ENCODE measurements at regions not wholly inside any gene's neighbourhood (a gene's known extent, or its start where the extent isn't known, plus 50 kb on each side); places are given as distances from the start of the nearest gene placed in this dataset.

GRCh38 chr20:52457826-52458225, 266.2 kb upstream of the ZFP64 start:
- Histone ChIP-seq H3K27me3 (ENCODE audit: low read length) (peaks cover 17% of the 10 kb centered on the region; the same call in 1 of the 2 replicates), H4K20me1 (ENCODE audit: low read length) (no peaks in the 10 kb centered on the region), H3K36me3 (ENCODE audit: low read depth, low read length) (no peaks in the 10 kb centered on the region), H3K9ac (ENCODE audit: low read length) (no peak overlapping the region), H3K9me2 (replicated peaks; ENCODE audit: low read length) (no peaks in the 10 kb centered on the region), H3K4me1 (ENCODE audit: insufficient read depth, low read length) (no peaks in the 10 kb centered on the region), H3K79me2 (ENCODE audit: low read length) (no peaks in the 10 kb centered on the region), H3K9me3 (ENCODE audit: low read length) (peaks cover 10% of the 10 kb centered on the region; the same call in 1 of the 2 replicates), H3F3A (ENCODE audit: low read length, unreplicated experiment) (no peaks in the 10 kb centered on the region), H2AFZ (ENCODE audit: low read length) (no peak overlapping the region), H3K4me3 (ENCODE audit: low read length) (no peak overlapping the region), H3K4me2 (ENCODE audit: low read length) (no peak overlapping the region), H3K27ac (ENCODE audit: low read length) (no peak overlapping the region)
- intact Hi-C loops (cut with micrococcal nuclease) = no loop called here
- BruUV-seq (replicated peaks) = no TSS peak
- POLR2A ChIA-PET (ENCODE audit: unreplicated experiment) = no interaction called here
- DNase-seq (peak; percentile 46), ATAC-seq (no peak)
- TF ChIP-seq CTCF (conservative IDR thresholded peaks at IDR 0.05; ENCODE audit: low read depth, low read length) (no peak), EZH2 (IDR thresholded peaks at IDR 0.05; ENCODE audit: low read length, unreplicated experiment) (no peak), EZH2phosphoT487 (IDR thresholded peaks at IDR 0.05; ENCODE audit: borderline replicate concordance, low read length) (no peak)
- CTCF ChIA-PET = no interaction called here

GRCh38 chr20:52454660-52455059, 263.1 kb upstream of the ZFP64 start:
- Histone ChIP-seq H3F3A (ENCODE audit: low read length, unreplicated experiment) (no peaks in the 10 kb centered on the region), H3K27ac (ENCODE audit: low read length) (no peak overlapping the region), H3K9me3 (ENCODE audit: low read length) (peaks cover 6% of the 10 kb centered on the region; the same call in 1 of the 2 replicates), H2AFZ (ENCODE audit: low read length) (no peak overlapping the region), H3K79me2 (ENCODE audit: low read length) (no peaks in the 10 kb centered on the region), H3K4me1 (ENCODE audit: insufficient read depth, low read length) (no peaks in the 10 kb centered on the region), H3K4me2 (ENCODE audit: low read length) (no peak overlapping the region), H3K4me3 (ENCODE audit: low read length) (no peak overlapping the region), H3K27me3 (ENCODE audit: low read length) (peaks cover 4% of the 10 kb centered on the region; the same call in 1 of the 2 replicates), H3K9ac (ENCODE audit: low read length) (no peak overlapping the region), H3K9me2 (replicated peaks; ENCODE audit: low read length) (no peaks in the 10 kb centered on the region), H3K36me3 (ENCODE audit: low read depth, low read length) (no peaks in the 10 kb centered on the region), H4K20me1 (ENCODE audit: low read length) (no peaks in the 10 kb centered on the region)
- DNase-seq (no peak), ATAC-seq (no peak)
- intact Hi-C loops (cut with micrococcal nuclease) = no loop called here
- ChIA-PET CTCF (no interaction called here), POLR2A (ENCODE audit: unreplicated experiment) (no interaction called here)
- no peak for TF ChIP-seq EZH2 (IDR thresholded peaks at IDR 0.05; ENCODE audit: low read length, unreplicated experiment)
- no TSS peak for BruUV-seq (replicated peaks)

GRCh38 chr20:52448513-52449232, 257.1 kb upstream of the ZFP64 start:
- Histone ChIP-seq H4K20me1 (ENCODE audit: low read length) (no peaks in the 10 kb centered on the region), H3K36me3 (ENCODE audit: low read depth, low read length) (no peaks in the 10 kb centered on the region), H3K27ac (ENCODE audit: low read length) (no peak overlapping the region), H2AFZ (ENCODE audit: low read length) (no peak overlapping the region), H3K4me3 (ENCODE audit: low read length) (no peak overlapping the region), H3K4me1 (ENCODE audit: insufficient read depth, low read length) (no peaks in the 10 kb centered on the region), H3K9me2 (replicated peaks; ENCODE audit: low read length) (no peaks in the 10 kb centered on the region), H3K27me3 (ENCODE audit: low read length) (peaks cover 17% of the 10 kb centered on the region; the same call in 1 of the 2 replicates), H3K9ac (ENCODE audit: low read length) (no peak overlapping the region), H3F3A (ENCODE audit: low read length, unreplicated experiment) (no peaks in the 10 kb centered on the region), H3K79me2 (ENCODE audit: low read length) (no peaks in the 10 kb centered on the region), H3K4me2 (ENCODE audit: low read length) (no peak overlapping the region), H3K9me3 (ENCODE audit: low read length) (no peaks in the 10 kb centered on the region)
- DNase-seq = no peak
- no peak for TF ChIP-seq CTCF (conservative IDR thresholded peaks at IDR 0.05; ENCODE audit: low read depth, low read length)
- TF ChIP-seq EZH2 (IDR thresholded peaks at IDR 0.05; ENCODE audit: low read length, unreplicated experiment) = no peak
- no peak for TF ChIP-seq EZH2phosphoT487 (IDR thresholded peaks at IDR 0.05; ENCODE audit: borderline replicate concordance, low read length)
- intact Hi-C loops (cut with micrococcal nuclease) = no loop called here
- no peak for ATAC-seq
- ChIA-PET CTCF (no interaction called here), POLR2A (ENCODE audit: unreplicated experiment) (no interaction called here)
- BruUV-seq (replicated peaks) = no TSS peak
